Stomach (tissue), 4 donors: ENCODE measurements at regions not wholly inside any gene's neighbourhood (a gene's known extent, or its start where the extent isn't known, plus 50 kb on each side); places are given as distances from the start of the nearest gene placed in this dataset.

Source experiments
- POLR2A ChIP-seq, 4 donors: fragments of 450-650 bp; IDR thresholded peaks; one replicate each; pipeline ENCODE4 v1.6.1; 2016; ENCODE audit warnings: antibody characterized with exemption in 4 of 4, control low read depth in 2 of 4, mild to moderate bottlenecking in 1 of 4, moderate library complexity in 1 of 4
- POLR2AphosphoS5 ChIP-seq, 3 donors: sonication (generic); formaldehyde crosslinking; IDR thresholded peaks; one replicate each; pipeline ENCODE4 v1.6.1; 2016; ENCODE audit warnings: antibody characterized with exemption in 3 of 3
- TF ChIP-seq, protein P1 (sequence below), 7 experiments: fragments of 450-650 bp in 4 of 7; fragments of 200-600 bp in 3 of 7; sonication (generic) in 3 of 7; IDR thresholded peaks; one replicate each; pipeline ENCODE4 v1.5.1; 2016 to 2019; ENCODE audit warnings: antibody characterized with exemption in 7 of 7, control low read depth in 2 of 7, mild to moderate bottlenecking in 1 of 7

DNA sequence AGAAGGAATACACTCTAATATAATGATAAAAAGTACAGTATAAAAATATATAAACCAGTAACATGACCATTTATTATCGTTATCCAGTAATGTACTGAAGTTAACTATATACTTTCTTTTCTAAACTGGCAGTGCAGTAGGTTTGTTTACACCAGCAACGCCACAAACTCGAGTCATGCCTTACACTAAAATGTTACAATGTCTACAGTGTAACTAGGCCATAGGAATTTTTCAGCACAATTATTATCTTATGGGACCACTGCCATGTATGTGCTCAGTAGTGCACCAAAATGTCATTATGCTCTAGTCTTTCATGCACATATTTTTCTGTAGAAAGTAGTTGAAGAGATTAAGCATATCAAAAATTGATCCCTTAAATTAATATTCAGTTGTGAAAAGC lies 609.8 kb upstream of the BCHE start:
- TF ChIP-seq, protein P1, sequence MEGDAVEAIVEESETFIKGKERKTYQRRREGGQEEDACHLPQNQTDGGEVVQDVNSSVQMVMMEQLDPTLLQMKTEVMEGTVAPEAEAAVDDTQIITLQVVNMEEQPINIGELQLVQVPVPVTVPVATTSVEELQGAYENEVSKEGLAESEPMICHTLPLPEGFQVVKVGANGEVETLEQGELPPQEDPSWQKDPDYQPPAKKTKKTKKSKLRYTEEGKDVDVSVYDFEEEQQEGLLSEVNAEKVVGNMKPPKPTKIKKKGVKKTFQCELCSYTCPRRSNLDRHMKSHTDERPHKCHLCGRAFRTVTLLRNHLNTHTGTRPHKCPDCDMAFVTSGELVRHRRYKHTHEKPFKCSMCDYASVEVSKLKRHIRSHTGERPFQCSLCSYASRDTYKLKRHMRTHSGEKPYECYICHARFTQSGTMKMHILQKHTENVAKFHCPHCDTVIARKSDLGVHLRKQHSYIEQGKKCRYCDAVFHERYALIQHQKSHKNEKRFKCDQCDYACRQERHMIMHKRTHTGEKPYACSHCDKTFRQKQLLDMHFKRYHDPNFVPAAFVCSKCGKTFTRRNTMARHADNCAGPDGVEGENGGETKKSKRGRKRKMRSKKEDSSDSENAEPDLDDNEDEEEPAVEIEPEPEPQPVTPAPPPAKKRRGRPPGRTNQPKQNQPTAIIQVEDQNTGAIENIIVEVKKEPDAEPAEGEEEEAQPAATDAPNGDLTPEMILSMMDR (IDR thresholded peaks at IDR 0.05) = no peak
- TF ChIP-seq POLR2A (IDR thresholded peaks at IDR 0.05) (no peak), POLR2AphosphoS5 (IDR thresholded peaks at IDR 0.05) (no peak)
